GM12873 (cell line): ENCODE measurements at regions not wholly inside any gene's neighbourhood (a gene's known extent, or its start where the extent isn't known, plus 50 kb on each side); places are given as distances from the start of the nearest gene placed in this dataset.

Experiments
- TF ChIP-seq, protein P1 (sequence below): IDR thresholded peaks from 2 replicates; pipeline ENCODE4 v1.5.1; 2012; ENCODE audit warnings: low read depth, mild to moderate bottlenecking, moderate library complexity, low read length, control low read depth; ENCODE audit not compliant: insufficient read depth; ENCODE audit errors: missing control alignments

DNA sequence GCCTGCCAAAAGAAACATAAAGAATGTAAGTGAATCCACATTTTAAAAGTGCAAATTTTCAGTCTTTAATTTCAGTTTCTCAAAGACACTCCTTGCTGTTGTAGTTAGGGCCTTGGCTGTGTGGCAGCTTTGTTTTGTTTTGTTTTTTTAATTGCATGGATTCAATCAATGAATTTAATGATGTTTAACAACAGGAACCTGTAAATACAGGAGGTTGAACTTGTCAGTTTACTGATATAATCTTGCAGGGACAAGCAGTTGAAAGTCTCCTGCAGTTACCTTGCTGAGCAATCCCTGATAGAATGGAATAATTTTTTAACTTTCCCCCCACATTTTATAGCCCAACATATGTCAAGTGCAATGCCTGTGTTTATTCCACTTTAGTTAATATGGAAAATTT is 528.3 kb upstream of the PCDH7 start:
- TF ChIP-seq, protein P1, sequence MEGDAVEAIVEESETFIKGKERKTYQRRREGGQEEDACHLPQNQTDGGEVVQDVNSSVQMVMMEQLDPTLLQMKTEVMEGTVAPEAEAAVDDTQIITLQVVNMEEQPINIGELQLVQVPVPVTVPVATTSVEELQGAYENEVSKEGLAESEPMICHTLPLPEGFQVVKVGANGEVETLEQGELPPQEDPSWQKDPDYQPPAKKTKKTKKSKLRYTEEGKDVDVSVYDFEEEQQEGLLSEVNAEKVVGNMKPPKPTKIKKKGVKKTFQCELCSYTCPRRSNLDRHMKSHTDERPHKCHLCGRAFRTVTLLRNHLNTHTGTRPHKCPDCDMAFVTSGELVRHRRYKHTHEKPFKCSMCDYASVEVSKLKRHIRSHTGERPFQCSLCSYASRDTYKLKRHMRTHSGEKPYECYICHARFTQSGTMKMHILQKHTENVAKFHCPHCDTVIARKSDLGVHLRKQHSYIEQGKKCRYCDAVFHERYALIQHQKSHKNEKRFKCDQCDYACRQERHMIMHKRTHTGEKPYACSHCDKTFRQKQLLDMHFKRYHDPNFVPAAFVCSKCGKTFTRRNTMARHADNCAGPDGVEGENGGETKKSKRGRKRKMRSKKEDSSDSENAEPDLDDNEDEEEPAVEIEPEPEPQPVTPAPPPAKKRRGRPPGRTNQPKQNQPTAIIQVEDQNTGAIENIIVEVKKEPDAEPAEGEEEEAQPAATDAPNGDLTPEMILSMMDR, result no peak

DNA sequence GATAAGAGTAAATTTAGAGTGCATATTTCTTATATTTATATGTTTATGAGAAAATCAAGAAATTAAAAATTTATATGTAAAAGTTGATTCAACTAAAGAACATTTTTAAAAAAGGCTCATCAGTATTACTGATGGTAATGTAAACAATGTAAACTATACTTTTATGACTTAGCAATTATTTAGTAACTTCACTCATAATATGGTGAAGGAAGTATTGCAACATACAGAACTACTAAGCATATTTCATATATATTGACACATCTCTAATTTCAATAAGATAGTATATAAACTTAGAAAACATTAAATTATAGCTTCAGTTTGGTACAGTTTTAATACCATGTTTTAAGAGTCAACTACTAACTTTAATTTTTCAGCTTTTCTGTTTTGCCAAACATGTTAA is 512.8 kb upstream of the PCDH7 start:
- TF ChIP-seq, protein P1, result no peak

DNA sequence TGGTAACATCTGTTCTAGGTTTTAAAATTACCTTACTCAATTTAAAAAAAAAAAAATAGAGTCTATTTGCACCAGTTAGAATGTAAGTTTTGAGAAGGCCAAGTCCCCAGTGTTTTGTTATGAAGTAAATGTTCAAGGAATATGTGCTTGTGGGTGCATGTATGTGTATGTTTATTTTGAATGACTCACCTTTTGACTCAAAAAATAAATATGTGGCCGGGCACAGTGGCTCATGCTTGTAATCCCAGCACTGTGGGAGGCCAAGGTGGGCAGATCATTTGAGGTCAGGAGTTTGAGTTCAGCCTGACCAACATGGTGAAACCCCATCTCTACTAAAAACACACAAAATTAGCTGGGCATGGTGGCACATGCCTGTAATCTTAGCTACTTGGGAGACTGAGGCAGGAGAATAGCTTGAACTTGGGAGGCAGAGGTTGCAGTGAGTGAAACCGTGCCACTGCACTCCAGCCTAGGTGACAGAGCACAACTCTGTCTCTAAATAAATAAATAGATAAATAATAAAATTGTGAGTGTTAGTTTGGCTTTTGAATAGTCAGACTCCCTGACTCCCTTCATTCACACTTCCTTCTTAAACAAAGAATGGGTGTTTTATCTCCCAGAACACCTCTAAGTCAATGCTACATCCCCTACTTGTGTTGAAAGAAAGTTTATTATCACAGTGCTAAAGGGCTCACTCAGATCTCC is 511.3 kb upstream of the PCDH7 start:
- TF ChIP-seq, protein P1, result no peak

DNA sequence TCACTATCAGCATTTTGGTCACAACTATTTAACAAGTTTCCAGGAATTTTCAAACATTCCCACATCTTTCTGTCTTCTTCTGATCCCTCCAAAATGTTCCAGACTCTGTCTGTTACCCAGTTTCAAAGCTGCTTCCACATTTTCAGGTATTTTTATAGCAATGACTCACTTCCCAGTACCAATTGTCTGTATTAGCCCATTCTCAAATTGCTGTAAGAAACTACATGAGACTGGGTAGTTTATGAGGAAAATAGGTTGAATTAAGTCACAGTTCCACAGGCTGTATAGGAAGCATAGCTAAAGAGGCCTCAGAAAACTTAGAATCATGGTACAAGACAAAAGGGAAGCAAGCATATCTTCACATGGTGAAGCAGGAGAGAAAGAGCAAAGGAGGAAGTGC is 475.0 kb upstream of the PCDH7 start:
- TF ChIP-seq, protein P1, result no peak

DNA sequence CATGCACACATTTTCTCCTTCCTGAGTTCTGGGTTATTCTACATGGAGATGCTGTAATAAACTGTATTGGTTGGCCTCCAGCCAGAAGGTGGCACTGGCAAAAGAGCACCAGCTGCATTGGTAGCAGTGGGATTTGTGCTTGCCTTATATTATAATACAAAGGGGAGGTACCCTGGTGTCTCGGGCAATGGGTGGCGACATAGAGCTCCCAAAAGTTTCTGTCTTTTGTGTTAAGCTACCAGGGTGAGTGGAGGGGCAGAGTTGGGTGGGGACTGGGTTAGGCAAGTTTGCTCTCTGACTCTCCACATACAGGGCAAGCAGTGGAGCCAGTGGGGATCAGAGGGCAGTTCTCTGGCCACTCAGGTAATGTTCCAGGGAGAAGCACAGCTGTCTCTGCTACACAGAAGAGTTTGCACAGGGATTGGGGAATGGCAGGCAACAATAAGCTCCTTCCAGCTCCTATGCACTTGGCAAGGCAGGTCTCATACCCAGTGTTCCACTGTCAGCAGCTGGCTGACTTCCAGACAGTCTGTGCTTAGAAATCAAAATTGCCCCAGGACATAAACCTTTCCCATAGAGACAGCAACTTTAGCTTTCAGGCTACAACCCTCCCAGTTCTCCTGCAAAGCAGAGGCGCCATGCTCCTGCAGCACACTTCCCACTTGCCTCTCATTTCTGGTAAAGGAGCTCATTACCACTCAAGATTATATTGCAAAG is 463.9 kb upstream of the PCDH7 start:
- TF ChIP-seq, protein P1, result no peak

DNA sequence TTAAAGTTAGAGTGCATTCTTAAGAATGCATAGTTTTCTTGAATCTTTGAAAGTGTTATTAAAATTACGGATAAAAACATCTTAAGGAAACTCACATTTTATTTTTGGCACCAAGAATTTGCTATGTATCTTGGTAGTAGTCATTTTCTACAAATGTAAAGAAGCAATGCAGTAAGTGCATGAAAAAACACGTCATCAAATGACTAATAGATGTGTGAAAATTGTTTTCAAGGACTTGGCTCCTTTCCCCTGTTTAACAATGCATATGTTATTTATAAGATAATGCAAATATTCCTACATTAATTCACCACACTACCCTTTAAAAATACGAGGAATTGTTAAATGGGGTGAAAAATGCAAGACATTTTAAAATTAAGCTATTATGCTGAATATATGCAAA is 461.2 kb upstream of the PCDH7 start:
- TF ChIP-seq, protein P1, result no peak

DNA sequence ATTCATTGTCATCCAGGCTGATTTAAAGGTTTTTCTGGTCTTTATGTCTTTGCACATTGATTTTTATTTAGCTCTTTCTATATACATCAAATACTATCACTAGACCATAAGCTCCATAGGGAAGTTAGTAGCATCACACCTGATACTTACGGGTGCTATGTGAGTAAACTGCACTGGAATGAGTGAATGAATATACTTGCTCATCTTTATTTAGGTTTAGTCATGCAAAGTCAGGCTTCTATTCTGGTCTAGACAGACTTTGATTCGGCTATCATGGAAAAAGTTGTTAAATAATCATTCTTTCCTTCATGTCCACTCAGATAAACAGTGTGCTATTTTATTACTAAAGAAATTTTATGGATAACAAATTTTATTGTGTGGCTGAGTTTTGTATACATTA is 457.8 kb upstream of the PCDH7 start:
- TF ChIP-seq, protein P1, result no peak
